Stimulated activated CD4-positive, alpha-beta T cell treated with anti-CD3 and anti-CD28 coated beads, Interleukin-15, amount 100 ng/mL, for 48 hours (primary cell): ENCODE measurements at regions not wholly inside any gene's neighbourhood (a gene's known extent, or its start where the extent isn't known, plus 50 kb on each side); places are given as distances from the start of the nearest gene placed in this dataset.
"Not testable (repeated sequence)": the region's sequence is repeated elsewhere in the genome, so short reads cannot be mapped to it uniquely, and the experiment has no call there.

ENCODE experiments used
- DNase-seq, 2 donors: peaks; one replicate each; pipeline ENCODE4 v3.0.0-alpha.2; 2020; ENCODE audit warnings: low read depth in 2 of 2

GRCh38 chr14:106393742-106394141 lies 867.4 kb downstream of the TMEM121 start:
- DNase-seq: no peak

DNA sequence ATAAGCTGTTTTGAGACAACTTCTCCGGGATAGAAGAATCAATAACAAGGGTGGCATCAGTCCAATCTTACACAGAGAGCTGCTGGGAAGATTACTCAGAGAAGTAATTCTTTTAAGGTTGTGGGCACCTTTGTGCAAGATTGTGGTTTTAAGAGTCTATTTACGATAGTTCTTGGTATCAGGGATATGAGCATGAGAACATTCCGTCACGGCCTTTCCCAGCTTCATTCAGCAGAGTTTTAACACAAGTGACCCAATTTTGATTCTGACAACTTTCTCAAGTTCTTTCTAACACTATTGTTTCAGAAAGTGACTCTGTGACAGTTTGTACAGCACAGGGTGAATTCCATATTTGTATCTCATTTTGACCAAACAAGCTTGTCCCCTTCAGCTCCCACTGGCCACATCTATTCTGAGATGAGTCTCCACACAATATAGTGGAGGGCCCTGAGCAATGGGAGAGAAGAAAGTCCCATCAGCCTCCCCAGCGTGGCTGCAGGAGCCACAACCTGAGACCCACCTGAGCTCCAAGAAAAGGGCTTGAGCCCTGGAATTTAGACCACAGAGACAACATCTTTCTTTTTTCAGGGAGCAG lies 869.2 kb downstream of the TMEM121 start:
- DNase-seq: no peak

- DNase-seq: no peak
Observed at GRCh38 chr14:106396999-106397398, 870.6 kb downstream of the TMEM121 start.

DNA sequence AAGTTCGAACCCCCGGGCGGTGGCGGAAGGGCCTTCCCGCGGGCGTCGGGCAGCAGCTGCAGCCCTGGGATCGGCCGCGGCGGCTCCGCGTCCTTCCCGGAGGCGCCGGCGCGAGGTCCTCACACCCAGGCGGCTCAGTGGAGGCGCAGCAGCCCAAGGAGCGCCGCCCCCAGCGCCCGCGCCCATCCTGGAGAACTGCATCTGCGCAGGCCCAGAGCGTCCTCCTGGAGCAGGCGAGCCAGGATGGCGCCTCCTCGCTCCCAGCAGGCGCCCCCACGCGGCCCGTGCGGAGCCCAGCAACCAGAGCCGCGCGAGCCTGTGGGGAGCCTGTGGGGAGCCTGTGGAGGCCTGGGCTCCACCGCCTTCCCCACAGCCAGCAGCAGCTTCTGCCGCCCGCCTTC lies 872.5 kb downstream of the TMEM121 start:
- DNase-seq: not testable (repeated sequence)

GRCh38 chr14:106401316-106401715 lies 874.9 kb downstream of the TMEM121 start:
- DNase-seq: not testable (repeated sequence)

- peak in 1 of 2 donors; percentile 44 for DNase-seq
Observed at GRCh38 chr14:106410229-106410628, 883.8 kb downstream of the TMEM121 start.

GRCh38 chr14:106414464-106414863 lies 888.1 kb downstream of the TMEM121 start:
- no peak for DNase-seq

DNA sequence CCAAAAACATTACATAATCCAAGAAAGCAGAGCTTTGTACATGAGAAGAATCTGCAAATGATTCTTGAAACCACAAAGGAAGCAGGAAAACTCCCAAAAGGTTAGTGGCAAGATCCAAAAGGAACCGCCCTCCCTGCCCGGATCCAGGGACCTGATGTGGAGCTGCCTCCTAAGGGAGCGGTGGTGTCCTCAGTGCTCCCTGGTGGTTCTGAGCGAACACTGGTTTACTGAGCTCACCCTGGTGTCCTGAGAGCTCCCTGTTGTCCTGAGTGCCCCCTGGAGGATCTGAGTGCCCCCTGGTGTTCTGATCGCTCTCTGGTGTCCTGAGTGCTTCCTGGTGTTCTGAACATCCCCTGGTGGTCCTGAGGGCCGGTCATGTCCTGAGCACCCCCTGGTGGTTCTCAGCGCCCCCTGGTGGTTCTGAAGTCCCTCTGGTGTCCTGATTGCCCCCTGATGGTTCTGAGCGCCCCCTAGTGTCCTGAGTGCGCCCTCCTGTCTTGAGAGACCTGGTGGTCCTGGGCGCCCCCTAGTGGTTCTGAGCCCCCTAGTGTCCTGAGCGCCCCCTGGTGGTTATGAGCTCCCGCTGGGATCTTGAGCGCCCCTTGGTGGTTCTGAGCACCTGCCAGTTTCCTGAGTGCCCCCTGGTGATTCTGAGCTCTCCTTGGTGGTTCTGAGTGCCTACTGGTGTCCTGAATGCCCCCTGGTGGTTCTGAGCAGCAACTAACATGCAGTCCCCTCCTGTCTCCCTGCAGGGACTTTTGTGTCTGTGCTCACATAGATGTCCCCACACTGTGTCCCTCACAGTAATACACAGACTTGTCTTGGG lies 891.1 kb downstream of the TMEM121 start:
- DNase-seq: peak; percentile 97 to 100

- DNase-seq: no peak
Observed at GRCh38 chr14:106419376-106419965, 893.1 kb downstream of the TMEM121 start.

- peak; percentile 53 to 83 for DNase-seq
Observed at GRCh38 chr14:106421431-106422033, 895.1 kb downstream of the TMEM121 start.

DNA sequence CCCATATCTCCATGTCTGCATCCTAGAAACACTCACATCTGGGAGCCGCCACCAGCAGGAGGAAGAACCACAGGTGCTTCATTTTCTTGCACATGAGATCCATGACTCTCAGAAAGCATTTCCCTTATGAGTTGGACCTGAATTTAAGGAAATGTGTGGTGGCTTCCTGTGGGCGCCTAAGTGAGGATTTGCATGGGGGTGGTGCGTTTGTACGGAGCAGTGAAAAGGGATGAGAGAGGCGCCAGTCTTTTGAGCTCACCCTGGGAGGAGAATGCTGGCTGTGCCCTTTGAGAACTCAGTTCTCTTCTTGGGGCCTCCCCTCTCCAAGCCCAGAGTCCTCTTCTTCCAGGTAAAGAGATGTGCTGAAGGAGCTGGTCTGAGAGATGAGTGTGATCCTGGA lies 895.7 kb downstream of the TMEM121 start:
- DNase-seq: no peak

DNA sequence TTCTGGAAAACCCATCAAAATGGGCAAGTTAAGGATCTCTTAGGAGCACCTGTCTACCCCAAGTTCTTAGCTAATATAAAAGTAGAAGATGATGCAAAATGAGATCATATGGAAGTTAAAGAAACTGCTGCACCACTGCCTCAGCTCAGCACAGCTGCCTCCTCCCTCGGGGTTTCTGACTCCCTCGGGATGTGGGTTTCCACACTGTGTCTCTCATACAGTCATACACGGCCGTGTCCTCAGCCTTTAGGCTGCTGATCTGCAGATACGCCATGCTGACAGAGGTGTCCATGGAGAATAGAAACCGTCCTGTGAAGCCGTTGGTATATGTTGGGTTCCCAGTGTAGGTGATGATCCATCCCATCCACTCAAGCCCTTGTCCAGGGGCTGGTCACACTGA lies 898.8 kb downstream of the TMEM121 start:
- not testable (repeated sequence) for DNase-seq

DNA sequence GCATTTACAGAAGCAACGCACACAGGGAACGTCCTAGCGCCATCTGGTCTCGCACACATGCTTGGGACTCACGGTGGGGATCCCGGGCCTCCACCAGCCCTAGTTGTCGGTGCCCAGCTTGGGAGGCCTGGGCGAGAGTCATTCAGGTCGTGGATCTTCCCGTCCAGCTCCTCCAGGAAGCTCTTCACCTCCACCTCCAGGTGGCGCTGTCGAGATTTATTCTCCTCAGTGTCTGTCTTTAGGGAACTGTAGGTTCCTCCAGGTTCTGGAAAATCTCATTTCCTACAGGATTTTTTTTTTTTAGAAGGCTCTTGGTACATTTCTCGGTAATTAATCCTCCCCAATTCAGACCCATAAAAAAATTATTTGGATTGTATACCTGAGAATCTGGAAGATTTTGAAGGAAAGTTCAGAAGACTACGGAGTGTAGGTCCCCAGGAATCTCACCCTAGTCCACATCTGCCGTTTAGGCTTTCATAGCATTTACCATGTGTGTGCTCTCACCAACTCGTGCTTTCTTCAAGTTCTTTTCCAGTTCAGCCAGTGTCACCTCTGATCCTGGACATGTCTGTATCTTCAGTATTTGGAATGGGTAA lies 910.0 kb downstream of the TMEM121 start:
- peak; percentile 22 to 66 for DNase-seq

GRCh38 chr14:106442857-106443256 lies 916.5 kb downstream of the TMEM121 start:
- DNase-seq: peak; percentile 18 to 33

- DNase-seq: no peak
Observed at GRCh38 chr14:106455026-106455425, 928.6 kb downstream of the TMEM121 start.

DNA sequence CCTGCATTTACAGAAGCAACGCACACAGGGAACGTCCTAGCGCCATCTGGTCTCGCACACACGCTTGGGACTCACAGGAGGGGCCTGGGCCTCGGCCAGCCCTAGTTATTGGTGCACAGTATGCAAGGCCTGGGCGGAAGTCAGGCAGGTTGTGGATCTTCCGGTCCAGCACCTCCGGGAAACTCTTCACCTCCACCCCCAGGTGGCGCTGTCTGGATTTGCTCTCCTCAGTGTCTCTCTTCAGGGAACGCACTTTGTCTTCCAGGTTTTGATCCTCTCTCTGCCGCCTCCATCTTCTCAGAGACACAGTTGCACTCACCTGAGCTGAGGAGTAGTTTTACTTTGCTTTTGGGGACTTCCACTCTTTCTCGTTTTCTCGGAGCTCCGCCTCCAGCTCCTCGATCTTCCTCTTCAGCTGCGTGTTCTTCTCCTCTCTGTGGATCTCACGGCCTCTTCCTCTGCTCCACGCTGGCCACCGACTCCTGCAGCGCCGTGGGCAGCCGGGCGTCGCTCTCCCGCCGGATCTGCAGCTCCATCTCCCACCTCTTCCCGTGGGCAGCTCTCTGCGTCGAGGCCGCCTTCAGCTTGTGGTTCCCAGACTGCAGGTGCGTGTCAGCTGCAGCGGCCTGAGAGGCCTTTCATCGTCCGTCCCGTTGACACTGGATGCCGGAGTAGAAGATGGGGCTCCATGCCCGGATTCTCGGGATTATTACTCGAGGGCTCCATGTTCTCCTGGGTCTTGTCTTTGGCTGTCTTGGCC lies 933.8 kb downstream of the TMEM121 start:
- peak; percentile 33 to 69 for DNase-seq

GRCh38 chr14:106460916-106461315 lies 934.5 kb downstream of the TMEM121 start:
- no peak for DNase-seq

- DNase-seq: not testable (repeated sequence)
Observed at GRCh38 chr14:106466483-106466882, 940.1 kb downstream of the TMEM121 start.

DNA sequence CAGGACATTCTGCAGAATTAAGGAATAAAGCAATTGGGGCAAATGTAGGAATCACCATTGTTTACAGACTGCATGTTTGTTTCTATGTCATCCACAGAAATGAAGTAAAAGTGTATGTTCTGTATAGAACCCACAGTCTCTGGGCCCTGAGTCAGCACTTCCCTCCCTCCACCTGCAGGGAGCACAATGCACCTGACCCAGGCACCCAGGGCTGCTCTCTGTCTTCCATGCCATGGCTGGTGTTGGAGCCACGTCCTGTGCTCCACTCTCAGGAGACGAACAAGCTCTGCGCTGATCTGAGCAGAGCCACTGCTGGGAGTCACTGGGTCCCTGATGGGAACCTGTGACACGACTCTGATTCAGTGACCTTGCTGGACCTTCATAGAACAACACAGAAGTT lies 942.5 kb downstream of the TMEM121 start:
- DNase-seq: not testable (repeated sequence)

GRCh38 chr14:106470028-106470427 lies 943.6 kb downstream of the TMEM121 start:
- not testable (repeated sequence) for DNase-seq
